ENCODE measurements at regions not wholly inside any gene's neighbourhood (a gene's known extent, or its start where the extent isn't known, plus 50 kb on each side); places are given as distances from the start of the nearest gene placed in this dataset.

GRCh38 chr12:23221066-23221465 lies 596.1 kb downstream of the ETNK1 start:
- Mint-ChIP-seq H3K36me3 (ENCODE audit: low read depth) (no peaks in the 10 kb centered on the region), H3K27me3 (peaks cover 7% of the 10 kb centered on the region), H3K4me3 (no peak overlapping the region), H3K9me3 (no peaks in the 10 kb centered on the region), H3K27ac (no peak overlapping the region), H3K4me1 (ENCODE audit: low read depth) (no peaks in the 10 kb centered on the region)
- no peaks in the 10 kb centered on the region for H3K27me3 ChIP-seq (ENCODE audit: control insufficient read depth in 1 of 2, insufficient read depth in 2 of 2, low read length in 2 of 2)
- H3K4me3 ChIP-seq (ENCODE audit: low read length): no peak overlapping the region
- intact Hi-C loops (cut with DNase I, micrococcal nuclease): no loop called here
- DNase-seq (no peak), ATAC-seq (ENCODE audit: poor library complexity) (no peak)
- ChIA-PET POLR2A (no interaction called here), CTCF (no interaction called here)
- H3K4me1 ChIP-seq (ENCODE audit: insufficient read depth, low read length): no peaks in the 10 kb centered on the region
- no peak for TF ChIP-seq CTCF (IDR thresholded peaks at IDR 0.05)
- H3K27ac ChIP-seq (ENCODE audit: low read depth in 1 of 2, low read length in 2 of 2): no peak overlapping the region
- peaks cover 3 to 7% of the 10 kb centered on the region in 2 experiments for H3K9me3 ChIP-seq (ENCODE audit: control insufficient read depth in 1 of 2, insufficient read depth in 1 of 2, low read length in 2 of 2)
- no peaks in the 10 kb centered on the region for H3K36me3 ChIP-seq (ENCODE audit: insufficient read depth, low read length)

- Histone ChIP-seq H3K27ac (ENCODE audit: low read depth in 1 of 2, low read length in 2 of 2) (no peak overlapping the region), H3K4me1 (ENCODE audit: insufficient read depth, low read length) (no peaks in the 10 kb centered on the region), H3K4me3 (ENCODE audit: low read length) (no peak overlapping the region), H3K9me3 (ENCODE audit: control insufficient read depth in 1 of 2, insufficient read depth in 1 of 2, low read length in 2 of 2) (no peaks in the 10 kb centered on the region), H3K36me3 (ENCODE audit: insufficient read depth, low read length) (no peaks in the 10 kb centered on the region), H3K27me3 (ENCODE audit: control insufficient read depth in 1 of 2, insufficient read depth in 2 of 2, low read length in 2 of 2) (no peaks in the 10 kb centered on the region)
- no peak for TF ChIP-seq CTCF (IDR thresholded peaks at IDR 0.05)
- no peaks in the 10 kb centered on the region for H3K4me1 Mint-ChIP-seq (ENCODE audit: low read depth)
- CTCF ChIA-PET: no interaction called here
- ATAC-seq (ENCODE audit: poor library complexity) (no peak), DNase-seq (no peak)
- H3K27ac Mint-ChIP-seq: no peak overlapping the region
- intact Hi-C loops (cut with DNase I, micrococcal nuclease): no loop called here
- H3K36me3 Mint-ChIP-seq (ENCODE audit: low read depth): no peaks in the 10 kb centered on the region
- H3K9me3 Mint-ChIP-seq: no peaks in the 10 kb centered on the region
- H3K4me3 Mint-ChIP-seq: no peak overlapping the region
- H3K27me3 Mint-ChIP-seq: peaks cover 7% of the 10 kb centered on the region
- POLR2A ChIA-PET: no interaction called here
These were observed 597.0 kb downstream of the ETNK1 start for GRCh38 chr12:23221926-23222325.

GRCh38 chr12:23222801-23223200 lies 597.8 kb downstream of the ETNK1 start:
- H3K27me3 ChIP-seq (ENCODE audit: control insufficient read depth in 1 of 2, insufficient read depth in 2 of 2, low read length in 2 of 2): no peaks in the 10 kb centered on the region
- Mint-ChIP-seq H3K27ac (no peak overlapping the region), H3K36me3 (ENCODE audit: low read depth) (no peaks in the 10 kb centered on the region), H3K9me3 (no peaks in the 10 kb centered on the region), H3K4me1 (ENCODE audit: low read depth) (no peaks in the 10 kb centered on the region), H3K27me3 (peaks cover 7% of the 10 kb centered on the region), H3K4me3 (no peak overlapping the region)
- ChIA-PET POLR2A (no interaction called here), CTCF (no interaction called here)
- ATAC-seq (ENCODE audit: poor library complexity) (no peak), DNase-seq (no peak)
- H3K9me3 ChIP-seq (ENCODE audit: control insufficient read depth in 1 of 2, insufficient read depth in 1 of 2, low read length in 2 of 2): no peaks in the 10 kb centered on the region
- H3K27ac ChIP-seq (ENCODE audit: low read depth in 1 of 2, low read length in 2 of 2): no peak overlapping the region
- no peaks in the 10 kb centered on the region for H3K36me3 ChIP-seq (ENCODE audit: insufficient read depth, low read length)
- no peak overlapping the region for H3K4me3 ChIP-seq (ENCODE audit: low read length)
- intact Hi-C loops (cut with DNase I, micrococcal nuclease): no loop called here
- no peak for TF ChIP-seq CTCF (IDR thresholded peaks at IDR 0.05)
- H3K4me1 ChIP-seq (ENCODE audit: insufficient read depth, low read length): no peaks in the 10 kb centered on the region

Data from CD4-positive, alpha-beta T cell (primary cell).